Gastrocnemius medialis (tissue), 4 donors: ENCODE measurements at regions not wholly inside any gene's neighbourhood (a gene's known extent, or its start where the extent isn't known, plus 50 kb on each side); places are given as distances from the start of the nearest gene placed in this dataset.

Experiments
- CTCF ChIP-seq, 5 experiments: fragments of 450-650 bp in 3 of 5; fragments of 200-600 bp in 2 of 5; sonication (generic) in 2 of 5; IDR thresholded peaks in 4 of 5; conservative IDR thresholded peaks in 1 of 5; 1 replicate in 4 of 5; 2 replicates in 1 of 5; pipeline ENCODE4 v1.5.1; 2016 to 2019; ENCODE audit warnings: antibody characterized with exemption in 5 of 5, mild to moderate bottlenecking in 3 of 5, moderate library complexity in 3 of 5
- POLR2A ChIP-seq, 2 donors: fragments of 450-650 bp; IDR thresholded peaks; one replicate each; pipeline ENCODE4 v1.6.1; 2017; ENCODE audit warnings: antibody characterized with exemption in 2 of 2, mild to moderate bottlenecking in 2 of 2, moderate library complexity in 2 of 2

- no peak for TF ChIP-seq CTCF (IDR thresholded peaks at IDR 0.05 in 4 of 5, conservative IDR thresholded peaks at IDR 0.05 in 1 of 5)
- TF ChIP-seq POLR2A (IDR thresholded peaks at IDR 0.05): no peak
Measured at GRCh38 chr6:149218915-149219314, 98.6 kb upstream of the TAB2 start.
